Omental fat pad (tissue), 3 donors: ENCODE measurements at regions not wholly inside any gene's neighbourhood (a gene's known extent, or its start where the extent isn't known, plus 50 kb on each side); places are given as distances from the start of the nearest gene placed in this dataset.

Source experiments
- ATAC-seq: fragments of 150-250 bp; one replicate; pipeline ENCODE4 v1.9.1; 2016; ENCODE audit warnings: mild to moderate bottlenecking, moderate library complexity; ENCODE audit not compliant: low FRiP score
- DNase-seq: peaks from one replicate; pipeline ENCODE4 v3.0.0-alpha.2; 2019; ENCODE audit warnings: low spot score
- TF ChIP-seq, protein P1 (sequence below), 3 donors: fragments of 450-650 bp; IDR thresholded peaks; one replicate each; pipeline ENCODE4 v1.5.1; 2016 to 2017; ENCODE audit warnings: antibody characterized with exemption in 3 of 3, mild to moderate bottlenecking in 3 of 3, moderate library complexity in 2 of 3

DNA sequence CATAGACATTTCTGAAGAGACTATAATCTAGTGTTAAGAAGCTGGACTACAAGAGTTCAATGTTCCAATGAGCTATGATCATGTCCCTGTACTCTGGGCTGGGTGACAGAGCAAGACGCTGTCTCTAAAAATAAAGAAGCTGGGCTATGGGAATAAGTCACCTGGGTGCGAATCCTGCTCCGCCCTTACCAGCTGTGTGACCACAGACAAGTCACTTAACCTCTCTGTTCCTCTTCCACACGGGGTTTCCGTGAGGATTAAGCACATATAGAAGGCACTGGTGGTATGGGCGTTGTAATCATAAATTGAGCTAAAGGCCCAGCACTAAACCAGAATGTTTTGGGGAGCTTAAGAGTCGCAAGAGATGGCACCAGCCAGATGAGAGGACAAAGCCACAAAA, 178.5 kb downstream of the HAUS1 start:
- ATAC-seq (no peak), DNase-seq (no peak)
- TF ChIP-seq, protein P1, sequence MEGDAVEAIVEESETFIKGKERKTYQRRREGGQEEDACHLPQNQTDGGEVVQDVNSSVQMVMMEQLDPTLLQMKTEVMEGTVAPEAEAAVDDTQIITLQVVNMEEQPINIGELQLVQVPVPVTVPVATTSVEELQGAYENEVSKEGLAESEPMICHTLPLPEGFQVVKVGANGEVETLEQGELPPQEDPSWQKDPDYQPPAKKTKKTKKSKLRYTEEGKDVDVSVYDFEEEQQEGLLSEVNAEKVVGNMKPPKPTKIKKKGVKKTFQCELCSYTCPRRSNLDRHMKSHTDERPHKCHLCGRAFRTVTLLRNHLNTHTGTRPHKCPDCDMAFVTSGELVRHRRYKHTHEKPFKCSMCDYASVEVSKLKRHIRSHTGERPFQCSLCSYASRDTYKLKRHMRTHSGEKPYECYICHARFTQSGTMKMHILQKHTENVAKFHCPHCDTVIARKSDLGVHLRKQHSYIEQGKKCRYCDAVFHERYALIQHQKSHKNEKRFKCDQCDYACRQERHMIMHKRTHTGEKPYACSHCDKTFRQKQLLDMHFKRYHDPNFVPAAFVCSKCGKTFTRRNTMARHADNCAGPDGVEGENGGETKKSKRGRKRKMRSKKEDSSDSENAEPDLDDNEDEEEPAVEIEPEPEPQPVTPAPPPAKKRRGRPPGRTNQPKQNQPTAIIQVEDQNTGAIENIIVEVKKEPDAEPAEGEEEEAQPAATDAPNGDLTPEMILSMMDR (IDR thresholded peaks at IDR 0.05) = no peak

GRCh38 chr18:46283268-46283667, 179.1 kb downstream of the HAUS1 start:
- no peak for DNase-seq
- no peak for ATAC-seq
- TF ChIP-seq, protein P1 (IDR thresholded peaks at IDR 0.05) = no peak

DNA sequence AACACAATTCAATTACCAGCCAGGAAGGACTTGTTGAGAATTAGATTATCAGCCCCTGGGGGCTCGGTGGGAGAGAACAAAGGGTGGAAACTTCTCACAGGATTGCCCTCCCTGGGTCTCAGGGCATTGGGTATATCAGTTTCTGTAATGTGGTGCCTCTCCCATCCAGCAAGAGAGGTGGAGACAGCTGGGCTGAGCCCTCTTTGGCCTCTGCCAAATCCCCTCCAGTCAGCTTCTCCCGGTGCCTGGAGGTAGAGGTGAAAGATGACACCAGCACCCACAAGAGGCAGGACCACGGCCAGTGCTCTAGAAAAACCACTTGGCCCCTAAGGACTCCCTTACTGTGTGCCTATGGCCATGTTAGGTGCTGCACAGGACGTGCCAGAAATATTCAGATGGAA, 179.7 kb downstream of the HAUS1 start:
- ATAC-seq = no peak
- no peak for DNase-seq
- TF ChIP-seq, protein P1 (IDR thresholded peaks at IDR 0.05) = no peak

DNA sequence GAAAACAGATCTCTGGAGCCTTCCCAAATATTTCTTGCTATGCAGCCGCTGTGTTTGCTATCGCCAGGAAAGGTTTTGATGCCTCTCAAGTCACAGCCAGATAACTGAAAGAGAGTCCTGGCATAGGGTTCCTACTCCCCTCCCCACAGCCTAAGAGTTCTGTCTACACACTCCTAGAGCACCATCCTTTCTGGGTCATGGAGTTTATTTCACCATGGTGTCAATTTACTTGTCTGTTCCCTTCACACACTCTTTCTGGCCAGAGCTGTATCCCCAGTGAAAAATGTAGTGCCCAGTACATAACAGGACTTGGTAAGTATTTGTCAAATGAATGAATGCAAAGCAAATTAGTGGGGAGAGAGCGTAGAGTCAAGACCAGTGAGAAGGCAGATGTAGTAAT, 185.3 kb downstream of the HAUS1 start:
- TF ChIP-seq, protein P1 (IDR thresholded peaks at IDR 0.05) = no peak
- no peak for DNase-seq
- ATAC-seq = no peak

GRCh38 chr18:46289931-46290330, 185.7 kb downstream of the HAUS1 start:
- DNase-seq (no peak), ATAC-seq (no peak)
- TF ChIP-seq, protein P1 (IDR thresholded peaks at IDR 0.05) = no peak

DNA sequence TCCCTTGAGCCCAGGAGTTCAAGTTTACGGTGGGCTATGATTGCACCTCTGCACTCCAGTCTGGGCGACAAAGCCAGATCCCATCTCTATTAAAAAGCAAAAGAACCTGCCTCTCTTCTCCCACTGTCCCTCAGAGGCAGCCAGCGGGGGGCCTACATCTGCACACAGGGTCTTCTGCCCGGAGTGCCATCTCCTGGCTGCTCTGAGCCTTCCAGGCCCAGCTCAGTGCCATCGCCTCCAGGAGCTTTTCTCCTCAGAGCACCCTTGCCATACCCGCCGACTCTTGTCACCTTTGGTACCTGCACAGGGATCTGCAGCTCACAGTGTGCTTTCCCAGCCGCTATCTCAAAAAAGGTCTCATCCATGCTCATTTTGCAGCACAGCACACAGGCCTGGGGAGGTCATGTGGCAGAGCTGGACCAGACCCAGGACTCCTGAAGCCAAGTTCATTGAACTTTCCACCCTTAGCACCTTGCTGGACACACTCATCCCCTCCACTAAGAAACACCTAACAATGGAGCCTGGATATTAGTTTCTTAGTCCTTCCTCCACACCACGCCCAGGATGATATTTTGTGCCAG, 186.3 kb downstream of the HAUS1 start:
- TF ChIP-seq, protein P1 (IDR thresholded peaks at IDR 0.05) = no peak
- DNase-seq = no peak
- no peak for ATAC-seq

DNA sequence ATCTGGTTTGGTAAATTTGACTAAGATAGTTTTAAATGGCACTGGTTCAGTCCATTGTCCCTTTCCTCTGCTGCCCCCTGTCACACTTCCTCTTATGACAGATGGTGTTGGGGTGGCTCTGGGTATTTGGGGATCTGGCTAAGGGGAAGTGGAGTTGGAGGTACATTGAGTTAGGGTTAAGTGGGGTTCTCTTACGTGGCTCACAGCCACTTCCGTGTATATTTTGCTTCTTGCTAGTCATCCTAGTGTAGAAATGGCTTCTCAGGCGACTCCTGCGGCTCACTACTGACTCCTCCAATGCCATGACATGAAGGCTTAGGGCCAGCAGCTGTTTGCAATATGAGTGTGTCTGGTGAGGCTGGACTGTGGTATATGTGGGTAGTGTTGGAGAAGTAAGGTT, 187.0 kb downstream of the HAUS1 start:
- TF ChIP-seq, protein P1 (IDR thresholded peaks at IDR 0.05) = no peak
- no peak for DNase-seq
- ATAC-seq = no peak
